Immature natural killer cell (primary cell): ENCODE measurements at regions not wholly inside any gene's neighbourhood (a gene's known extent, or its start where the extent isn't known, plus 50 kb on each side); places are given as distances from the start of the nearest gene placed in this dataset.

Experiments
- DNase-seq, 3 donors: peaks; one replicate each; pipeline ENCODE4 v3.0.0; 2022; ENCODE audit warnings: mixed read lengths in 1 of 3
- H3K27ac Mint-ChIP-seq, 6 donors: one replicate each; pipeline ENCODE4 v1.8.0; 2020; ENCODE audit warnings: mixed read lengths in 6 of 6, mild to moderate bottlenecking in 5 of 6, inconsistent platforms in 4 of 6, moderate library complexity in 3 of 6
- H3K27me3 Mint-ChIP-seq, 3 donors: one replicate each; pipeline ENCODE4 v1.8.0; 2020 to 2021; ENCODE audit warnings: low read depth in 3 of 3, mild to moderate bottlenecking in 3 of 3, mixed read lengths in 3 of 3, moderate library complexity in 3 of 3, inconsistent platforms in 1 of 3
- H3K36me3 Mint-ChIP-seq, 3 donors: one replicate each; pipeline ENCODE4 v1.8.0; 2020; ENCODE audit warnings: mixed read lengths in 3 of 3, inconsistent platforms in 2 of 3, mild to moderate bottlenecking in 2 of 3
- H3K4me1 Mint-ChIP-seq, 2 donors: one replicate each; pipeline ENCODE4 v1.8.0; 2020; ENCODE audit warnings: inconsistent platforms in 2 of 2, mild to moderate bottlenecking in 2 of 2, mixed read lengths in 2 of 2, moderate library complexity in 1 of 2
- H3K4me3 Mint-ChIP-seq, 5 donors: one replicate each; pipeline ENCODE4 v1.8.0; 2020; ENCODE audit warnings: mild to moderate bottlenecking in 5 of 5, mixed read lengths in 5 of 5, inconsistent platforms in 3 of 5, moderate library complexity in 3 of 5
- H3K9me3 Mint-ChIP-seq, 6 donors: one replicate each; pipeline ENCODE4 v1.8.0; 2020; ENCODE audit warnings: mild to moderate bottlenecking in 6 of 6, mixed read lengths in 6 of 6, inconsistent platforms in 4 of 6, moderate library complexity in 3 of 6

- Mint-ChIP-seq H3K4me3 (no peak overlapping the region), H3K27ac (no peak overlapping the region), H3K36me3 (no peaks in the 10 kb centered on the region), H3K27me3 (peaks cover 0 to 2% (median 0%) of the 10 kb centered on the region in 3 donors), H3K9me3 (peaks cover 3 to 43% (median 13%) of the 10 kb centered on the region in 6 donors), H3K4me1 (no peaks in the 10 kb centered on the region)
- no peak for DNase-seq
These were observed 762.4 kb upstream of the FRG1 start for GRCh38 chr4:189178125-189178746.

- Mint-ChIP-seq H3K4me3 (no peak overlapping the region), H3K36me3 (peaks cover 0 to 3% (median 0%) of the 10 kb centered on the region in 3 donors), H3K27me3 (peaks cover 0 to 1% (median 0%) of the 10 kb centered on the region in 3 donors), H3K27ac (no peak overlapping the region), H3K9me3 (peaks cover 8 to 45% (median 16%) of the 10 kb centered on the region in 6 donors), H3K4me1 (no peaks in the 10 kb centered on the region)
- DNase-seq = no peak
These were observed 754.8 kb upstream of the FRG1 start for GRCh38 chr4:189185810-189186432.

GRCh38 chr4:189187531-189188052 is 753.1 kb upstream of the FRG1 start:
- Mint-ChIP-seq H3K27me3 (no peaks in the 10 kb centered on the region), H3K9me3 (peaks cover 14 to 55% (median 21%) of the 10 kb centered on the region in 6 donors)

GRCh38 chr4:189198624-189199023 is 742.0 kb upstream of the FRG1 start:
- Mint-ChIP-seq H3K4me1 (peaks cover 0 to 13% of the 10 kb centered on the region in 2 donors), H3K9me3 (peaks cover 0 to 30% (median 11%) of the 10 kb centered on the region in 6 donors), H3K36me3 (peaks cover 0 to under 1% (median 0%) of the 10 kb centered on the region in 3 donors), H3K27ac (no peak overlapping the region), H3K4me3 (no peak overlapping the region), H3K27me3 (peaks cover 0 to 1% (median 0%) of the 10 kb centered on the region in 3 donors)
- no peak for DNase-seq

More at GRCh38 chr4:189187531-189188052, 753.1 kb upstream of the FRG1 start:
- DNase-seq = no peak
- H3K27ac Mint-ChIP-seq = no peak overlapping the region
- peaks cover 0 to 3% (median 0%) of the 10 kb centered on the region in 3 donors for H3K36me3 Mint-ChIP-seq
- no peak overlapping the region for H3K4me3 Mint-ChIP-seq
- no peaks in the 10 kb centered on the region for H3K4me1 Mint-ChIP-seq

- Mint-ChIP-seq H3K4me3 (no peak overlapping the region), H3K27me3 (peaks cover 0 to 1% (median 0%) of the 10 kb centered on the region in 3 donors), H3K36me3 (no peaks in the 10 kb centered on the region), H3K9me3 (peaks cover 0 to 26% (median 15%) of the 10 kb centered on the region in 6 donors), H3K4me1 (peaks cover 0 to 13% of the 10 kb centered on the region in 2 donors), H3K27ac (no peak overlapping the region)
- DNase-seq = no peak
These were observed 740.3 kb upstream of the FRG1 start for GRCh38 chr4:189200353-189200752.

GRCh38 chr4:189202182-189202868 is 738.3 kb upstream of the FRG1 start:
- Mint-ChIP-seq H3K27ac (no peak overlapping the region), H3K4me3 (peak overlapping the region in 2 of 5 donors; percentile 41 to 46), H3K9me3 (peaks cover 3 to 27% (median 13%) of the 10 kb centered on the region in 6 donors), H3K4me1 (peaks cover 0 to 13% of the 10 kb centered on the region in 2 donors), H3K27me3 (peaks cover 0 to 1% (median 0%) of the 10 kb centered on the region in 3 donors), H3K36me3 (no peaks in the 10 kb centered on the region)
- no peak for DNase-seq

- DNase-seq = no peak
- Mint-ChIP-seq H3K27ac (no peak overlapping the region), H3K27me3 (peaks cover 0 to 1% (median 0%) of the 10 kb centered on the region in 3 donors), H3K4me3 (peak overlapping the region in 2 of 5 donors; percentile 1 to 14), H3K4me1 (peaks cover 0 to 13% of the 10 kb centered on the region in 2 donors), H3K9me3 (peaks cover 3 to 32% (median 12%) of the 10 kb centered on the region in 6 donors), H3K36me3 (no peaks in the 10 kb centered on the region)
These were observed 737.8 kb upstream of the FRG1 start for GRCh38 chr4:189202869-189203271.

- H3K4me3 Mint-ChIP-seq = no peak overlapping the region
- H3K27me3 Mint-ChIP-seq = peaks cover 0 to 1% (median 0%) of the 10 kb centered on the region in 3 donors
- H3K9me3 Mint-ChIP-seq = peaks cover 3 to 27% (median 11%) of the 10 kb centered on the region in 6 donors
- peaks cover 0 to 13% of the 10 kb centered on the region in 2 donors for H3K4me1 Mint-ChIP-seq
- no peaks in the 10 kb centered on the region for H3K36me3 Mint-ChIP-seq
- no peak overlapping the region for H3K27ac Mint-ChIP-seq
- DNase-seq = no peak
These were observed 736.1 kb upstream of the FRG1 start for GRCh38 chr4:189204616-189205015.

- H3K27ac Mint-ChIP-seq = no peak overlapping the region
- H3K36me3 Mint-ChIP-seq = peaks cover 0 to 6% (median 0%) of the 10 kb centered on the region in 3 donors
- peaks cover 0 to 1% (median 1%) of the 10 kb centered on the region in 3 donors for H3K27me3 Mint-ChIP-seq
- H3K4me1 Mint-ChIP-seq = peaks cover 0 to 13% of the 10 kb centered on the region in 2 donors
- no peak overlapping the region for H3K4me3 Mint-ChIP-seq
- no peak for DNase-seq
- peaks cover 1 to 40% (median 14%) of the 10 kb centered on the region in 6 donors for H3K9me3 Mint-ChIP-seq
These were observed 733.7 kb upstream of the FRG1 start for GRCh38 chr4:189206953-189207352.

- Mint-ChIP-seq H3K9me3 (peaks cover 1 to 37% (median 11%) of the 10 kb centered on the region in 6 donors), H3K27me3 (peaks cover 0 to 1% (median 1%) of the 10 kb centered on the region in 3 donors), H3K27ac (no peak overlapping the region), H3K4me3 (no peak overlapping the region), H3K4me1 (peaks cover 0 to 6% of the 10 kb centered on the region in 2 donors), H3K36me3 (peaks cover 0 to 6% (median 0%) of the 10 kb centered on the region in 3 donors)
- DNase-seq = no peak
These were observed 732.8 kb upstream of the FRG1 start for GRCh38 chr4:189207872-189208271.

- H3K36me3 Mint-ChIP-seq = peaks cover 0 to 6% (median 0%) of the 10 kb centered on the region in 3 donors
- no peak overlapping the region for H3K4me3 Mint-ChIP-seq
- H3K9me3 Mint-ChIP-seq = peaks cover 4 to 37% (median 13%) of the 10 kb centered on the region in 6 donors
- H3K27me3 Mint-ChIP-seq = peaks cover 0 to 1% (median 0%) of the 10 kb centered on the region in 3 donors
- no peak overlapping the region for H3K27ac Mint-ChIP-seq
- no peak for DNase-seq
- no peaks in the 10 kb centered on the region for H3K4me1 Mint-ChIP-seq
These were observed 725.1 kb upstream of the FRG1 start for GRCh38 chr4:189215574-189215973.

- no peak overlapping the region for H3K4me3 Mint-ChIP-seq
- H3K27ac Mint-ChIP-seq = no peak overlapping the region
- H3K27me3 Mint-ChIP-seq = no peaks in the 10 kb centered on the region
- no peaks in the 10 kb centered on the region for H3K36me3 Mint-ChIP-seq
- H3K9me3 Mint-ChIP-seq = peaks cover 3 to 24% (median 7%) of the 10 kb centered on the region in 6 donors
- DNase-seq = no peak
- H3K4me1 Mint-ChIP-seq = no peaks in the 10 kb centered on the region
These were observed 719.0 kb upstream of the FRG1 start for GRCh38 chr4:189221691-189222090.

- Mint-ChIP-seq H3K4me1 (no peaks in the 10 kb centered on the region), H3K9me3 (peaks cover 0 to 14% (median 4%) of the 10 kb centered on the region in 6 donors), H3K4me3 (no peak overlapping the region), H3K36me3 (no peaks in the 10 kb centered on the region), H3K27me3 (peaks cover 0 to 1% (median 0%) of the 10 kb centered on the region in 3 donors), H3K27ac (no peak overlapping the region)
- DNase-seq = no peak
These were observed 711.9 kb upstream of the FRG1 start for GRCh38 chr4:189228726-189229125.
